T1000 (cell line): ENCODE measurements at regions not wholly inside any gene's neighbourhood (a gene's known extent, or its start where the extent isn't known, plus 50 kb on each side); places are given as distances from the start of the nearest gene placed in this dataset.
A peak's percentile ranks its signal among the peaks of the same experiment; 100 is the strongest.
"Not testable (repeated sequence)": the region's sequence is repeated elsewhere in the genome, so short reads cannot be mapped to it uniquely, and the experiment has no call there.

Experiments used
- DNase-seq: peaks from one replicate; lab custom pipeline; 2025; ENCODE audit warnings: mixed read lengths; lab: John Stamatoyannopoulos, UW

- DNase-seq = no peak
Measured at GRCh38 chr10:34058845-34059614, 724.6 kb upstream of the NRP1 start.

- not testable (repeated sequence) for DNase-seq
Measured at GRCh38 chr10:34055410-34055985, 721.0 kb upstream of the NRP1 start.

GRCh38 chr10:34049887-34050286, 715.4 kb upstream of the NRP1 start:
- peak; percentile 92 for DNase-seq

GRCh38 chr10:34049469-34049868, 715.0 kb upstream of the NRP1 start:
- no peak for DNase-seq

- DNase-seq = no peak
Measured at GRCh38 chr10:34047389-34047788, 712.9 kb upstream of the NRP1 start.

- DNase-seq = no peak
Measured at GRCh38 chr10:34046506-34047034, 712.1 kb upstream of the NRP1 start.

GRCh38 chr10:34045571-34046190, 711.2 kb upstream of the NRP1 start:
- no peak for DNase-seq

- DNase-seq = no peak
Measured at GRCh38 chr10:34041871-34042270, 707.4 kb upstream of the NRP1 start.

GRCh38 chr10:34037499-34037898, 703.0 kb upstream of the NRP1 start:
- no peak for DNase-seq

- not testable (repeated sequence) for DNase-seq
Measured at GRCh38 chr10:34035241-34035790, 700.8 kb upstream of the NRP1 start.

- no peak for DNase-seq
Measured at GRCh38 chr10:34033078-34033477, 698.6 kb upstream of the NRP1 start.

- DNase-seq = no peak
Measured at GRCh38 chr10:34032564-34032963, 698.1 kb upstream of the NRP1 start.

GRCh38 chr10:34031400-34031799, 696.9 kb upstream of the NRP1 start:
- DNase-seq = no peak

GRCh38 chr10:34029455-34029854, 695.0 kb upstream of the NRP1 start:
- DNase-seq = no peak

- no peak for DNase-seq
Measured at GRCh38 chr10:34028936-34029335, 694.5 kb upstream of the NRP1 start.

GRCh38 chr10:34024693-34025425, 690.4 kb upstream of the NRP1 start:
- no peak for DNase-seq

GRCh38 chr10:34024282-34024681, 689.8 kb upstream of the NRP1 start:
- no peak for DNase-seq

- DNase-seq = no peak
Measured at GRCh38 chr10:34022195-34022594, 687.7 kb upstream of the NRP1 start.

- no peak for DNase-seq
Measured at GRCh38 chr10:34018784-34019183, 684.3 kb upstream of the NRP1 start.

- no peak for DNase-seq
Measured at GRCh38 chr10:34018129-34018528, 683.7 kb upstream of the NRP1 start.

- DNase-seq = no peak
Measured at GRCh38 chr10:34017281-34017680, 682.8 kb upstream of the NRP1 start.

GRCh38 chr10:34016576-34016975, 682.1 kb upstream of the NRP1 start:
- no peak for DNase-seq
